GM13976 (cell line): ENCODE measurements at regions not wholly inside any gene's neighbourhood (a gene's known extent, or its start where the extent isn't known, plus 50 kb on each side); places are given as distances from the start of the nearest gene placed in this dataset.

Source experiments
- DNase-seq: peaks from one replicate; pipeline ENCODE4 v3.0.0; 2012; ENCODE audit warnings: low spot score
- in situ Hi-C: fragments of 300-500 bp; cut with MboI; formaldehyde crosslinking; loops from one replicate; pipeline ENCODE4 v1.12.0; 2022; ENCODE audit warnings: low sequenced_read_pairs, mixed read lengths, inconsistent platforms; ENCODE audit not compliant: unreplicated experiment
- TF ChIP-seq, protein P1 (sequence below): IDR thresholded peaks from 2 replicates; pipeline ENCODE4 v1.5.1; 2012; ENCODE audit warnings: borderline replicate concordance, mild to moderate bottlenecking; ENCODE audit not compliant: insufficient read depth; ENCODE audit errors: extremely low read depth, missing control alignments, control extremely low read depth

DNA sequence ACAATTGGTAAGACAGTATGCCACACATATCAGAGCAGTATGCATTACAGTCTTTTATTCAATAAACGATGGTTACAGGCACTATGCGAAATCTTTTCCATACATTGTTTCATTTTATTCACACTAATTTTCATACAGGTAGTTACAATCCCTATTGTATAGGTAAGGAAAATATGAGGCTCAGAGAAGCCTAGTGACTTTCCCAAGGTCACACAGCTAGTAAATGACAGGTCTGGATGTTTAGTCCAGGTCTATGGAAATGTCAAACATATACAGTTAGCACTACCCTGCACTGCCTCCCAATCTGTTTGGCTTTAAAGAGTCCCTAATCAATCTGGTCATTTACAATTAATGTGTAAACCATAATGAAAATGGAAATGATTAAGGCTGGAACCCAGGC, 372.2 kb downstream of the MTX2 start:
- TF ChIP-seq, protein P1, sequence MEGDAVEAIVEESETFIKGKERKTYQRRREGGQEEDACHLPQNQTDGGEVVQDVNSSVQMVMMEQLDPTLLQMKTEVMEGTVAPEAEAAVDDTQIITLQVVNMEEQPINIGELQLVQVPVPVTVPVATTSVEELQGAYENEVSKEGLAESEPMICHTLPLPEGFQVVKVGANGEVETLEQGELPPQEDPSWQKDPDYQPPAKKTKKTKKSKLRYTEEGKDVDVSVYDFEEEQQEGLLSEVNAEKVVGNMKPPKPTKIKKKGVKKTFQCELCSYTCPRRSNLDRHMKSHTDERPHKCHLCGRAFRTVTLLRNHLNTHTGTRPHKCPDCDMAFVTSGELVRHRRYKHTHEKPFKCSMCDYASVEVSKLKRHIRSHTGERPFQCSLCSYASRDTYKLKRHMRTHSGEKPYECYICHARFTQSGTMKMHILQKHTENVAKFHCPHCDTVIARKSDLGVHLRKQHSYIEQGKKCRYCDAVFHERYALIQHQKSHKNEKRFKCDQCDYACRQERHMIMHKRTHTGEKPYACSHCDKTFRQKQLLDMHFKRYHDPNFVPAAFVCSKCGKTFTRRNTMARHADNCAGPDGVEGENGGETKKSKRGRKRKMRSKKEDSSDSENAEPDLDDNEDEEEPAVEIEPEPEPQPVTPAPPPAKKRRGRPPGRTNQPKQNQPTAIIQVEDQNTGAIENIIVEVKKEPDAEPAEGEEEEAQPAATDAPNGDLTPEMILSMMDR, result no peak
- in situ Hi-C loops, result no loop called here
- no peak for DNase-seq

DNA sequence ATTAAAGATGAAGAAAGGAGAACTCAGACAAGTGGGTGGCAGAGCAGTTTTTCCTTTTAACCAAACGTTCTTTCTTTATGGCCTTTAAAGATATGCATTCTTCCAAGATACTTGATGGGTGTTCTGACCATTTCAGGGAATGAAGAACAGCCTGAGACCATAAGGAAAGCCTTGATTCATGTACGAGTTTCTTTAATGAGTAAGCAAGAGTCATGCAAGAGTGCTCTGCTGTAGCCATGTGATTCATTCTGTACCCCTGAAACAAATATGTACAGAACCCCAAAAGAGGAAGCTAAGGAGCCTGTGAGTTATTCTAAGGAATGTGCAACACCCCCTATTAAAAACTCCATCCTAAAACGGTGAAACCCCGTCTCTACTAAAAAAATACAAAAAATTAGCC, 372.8 kb downstream of the MTX2 start:
- DNase-seq, result peak; percentile 38
- TF ChIP-seq, protein P1, result no peak
- in situ Hi-C loops, result no loop called here

DNA sequence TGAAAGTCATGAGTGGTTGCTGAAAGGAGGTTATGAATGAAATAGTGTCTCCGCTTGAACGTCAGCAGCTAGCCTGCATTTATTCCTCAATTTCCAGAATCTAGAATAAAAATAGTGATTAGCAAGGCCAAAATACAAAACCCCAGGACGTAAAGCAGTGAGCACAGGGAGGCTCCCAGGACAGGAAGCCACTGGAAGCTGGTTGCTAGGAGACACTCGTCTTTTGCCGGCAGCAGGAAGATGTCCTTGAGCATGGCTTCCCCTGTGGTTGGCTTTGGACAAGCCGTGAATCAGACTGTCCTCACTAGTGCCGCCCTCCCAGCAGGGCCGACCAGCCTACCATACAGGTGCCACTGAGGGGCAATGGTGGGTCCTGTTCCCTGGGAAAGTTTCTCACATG, 374.4 kb downstream of the MTX2 start:
- TF ChIP-seq, protein P1, result no peak
- in situ Hi-C loops, result no loop called here
- no peak for DNase-seq

DNA sequence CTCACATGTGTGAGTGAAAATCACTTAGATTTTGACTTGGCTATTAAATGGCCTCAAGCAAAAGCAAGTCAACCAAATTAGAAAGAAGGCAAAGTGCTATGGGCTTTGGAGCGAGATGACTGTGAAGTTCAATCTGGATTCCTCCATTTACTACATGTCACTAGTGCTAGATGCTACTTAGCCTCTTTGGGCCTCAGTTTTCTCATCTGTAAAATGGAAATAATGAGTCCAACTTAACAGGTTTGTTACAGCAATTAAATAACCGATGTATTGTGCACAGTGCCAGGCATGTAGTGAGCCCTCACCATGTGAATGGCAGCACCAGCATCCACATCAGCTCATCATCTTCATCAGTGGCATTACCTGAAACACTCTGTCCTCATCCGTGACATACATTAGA, 376.3 kb downstream of the MTX2 start:
- in situ Hi-C loops, result no loop called here
- TF ChIP-seq, protein P1, result no peak

DNA sequence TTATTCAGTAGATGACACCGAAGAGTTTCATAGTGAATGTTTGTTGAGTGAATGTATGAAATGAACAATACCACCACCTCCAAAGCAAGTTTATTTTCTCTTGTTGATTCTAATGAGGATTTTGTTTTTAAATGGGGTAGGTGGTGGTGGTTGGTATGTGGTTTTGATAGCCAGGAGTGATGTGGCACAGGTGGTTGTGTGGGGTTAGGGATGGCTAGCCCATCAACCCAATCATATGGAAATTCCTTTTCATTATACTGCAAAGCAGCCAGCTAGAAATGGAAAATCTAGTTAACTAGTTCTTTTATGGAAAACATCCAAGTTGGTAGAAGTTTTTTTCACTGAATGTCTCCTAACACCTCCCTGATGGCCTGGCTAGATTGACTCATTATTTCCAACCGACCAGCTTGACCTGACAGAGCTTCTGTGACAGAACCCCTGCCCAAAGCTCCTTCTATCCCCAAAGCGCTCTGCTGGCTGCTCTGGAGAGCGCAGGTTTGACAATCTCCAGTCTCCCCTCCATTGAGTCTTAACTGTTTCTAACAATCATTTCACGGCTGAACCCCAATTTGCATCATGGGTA, 376.9 kb downstream of the MTX2 start:
- in situ Hi-C loops, result no loop called here
- DNase-seq, result no peak
- TF ChIP-seq, protein P1, result no peak

More for the DNA sequence above, 376.3 kb downstream of the MTX2 start:
- no peak for DNase-seq

DNA sequence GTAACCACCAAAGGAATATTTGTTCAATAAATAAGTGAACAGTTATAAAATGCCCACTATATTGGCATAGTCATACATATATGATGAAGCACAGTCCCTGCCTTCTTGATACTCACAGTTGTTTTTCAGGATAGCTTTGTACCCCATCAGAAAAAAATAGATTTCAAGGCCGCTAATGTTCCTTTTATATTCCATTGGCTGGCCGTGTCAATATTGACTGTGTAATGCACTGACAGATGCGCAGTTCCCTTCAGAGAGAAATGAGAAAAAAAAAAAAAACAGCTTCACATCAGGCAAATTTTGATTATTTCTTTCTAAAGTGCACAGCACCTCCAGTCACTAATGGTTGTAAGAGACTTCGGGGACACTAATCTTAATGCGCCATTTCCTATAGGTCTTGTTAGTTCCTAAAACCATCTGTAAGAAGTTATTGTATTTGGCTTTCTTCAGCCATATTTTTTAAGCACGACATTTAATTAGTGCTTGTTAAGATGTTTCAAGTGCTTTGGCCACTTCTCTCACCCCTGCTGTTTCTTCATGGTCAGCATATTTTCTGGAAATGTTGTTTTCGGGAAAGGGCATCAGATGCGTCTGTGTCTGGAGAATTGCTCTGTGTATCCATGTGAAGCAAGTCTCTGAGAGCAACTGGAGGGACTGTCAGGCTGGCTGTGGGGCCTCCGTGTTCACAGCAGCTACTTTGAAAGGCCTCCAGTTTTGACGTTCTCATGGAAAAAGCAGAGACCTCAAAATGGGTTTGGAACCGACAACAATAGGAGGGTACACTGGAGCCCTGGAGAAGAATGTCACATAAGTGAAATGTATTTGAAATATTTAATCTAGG, 378.3 kb downstream of the MTX2 start:
- TF ChIP-seq, protein P1, result no peak
- no peak for DNase-seq
- in situ Hi-C loops, result no loop called here
